IPS-20b (cell line): ENCODE measurements at regions not wholly inside any gene's neighbourhood (a gene's known extent, or its start where the extent isn't known, plus 50 kb on each side); places are given as distances from the start of the nearest gene placed in this dataset.

ENCODE experiments used
- H3K27ac ChIP-seq: one replicate; pipeline ENCODE4 v1.5.1; 2013; ENCODE audit warnings: low read length
- H3K27me3 ChIP-seq: 2 replicates; pipeline ENCODE4 v1.6.1; 2013; ENCODE audit warnings: mild to moderate bottlenecking, low read length, inconsistent platforms; ENCODE audit not compliant: insufficient read depth
- H3K36me3 ChIP-seq: 2 replicates; pipeline ENCODE4 v1.6.1; 2013; ENCODE audit warnings: low read depth, mild to moderate bottlenecking, inconsistent platforms, low read length, moderate library complexity; ENCODE audit not compliant: insufficient read depth
- H3K4me1 ChIP-seq: 2 replicates; pipeline ENCODE4 v1.6.1; 2013; ENCODE audit warnings: mild to moderate bottlenecking, control low read depth, inconsistent platforms, low read length, moderate library complexity; ENCODE audit not compliant: insufficient read depth
- H3K4me3 ChIP-seq: 2 replicates; pipeline ENCODE4 v1.5.1; 2013; ENCODE audit warnings: mild to moderate bottlenecking, low read length, inconsistent platforms
- H3K9ac ChIP-seq: 2 replicates; pipeline ENCODE4 v1.6.1; 2013; ENCODE audit warnings: low read depth, mild to moderate bottlenecking, inconsistent platforms, low read length, moderate library complexity
- H3K9me3 ChIP-seq: 2 replicates; pipeline ENCODE4 v1.6.1; 2013; ENCODE audit warnings: mild to moderate bottlenecking, low read depth, low read length, inconsistent platforms; ENCODE audit not compliant: insufficient read depth

DNA sequence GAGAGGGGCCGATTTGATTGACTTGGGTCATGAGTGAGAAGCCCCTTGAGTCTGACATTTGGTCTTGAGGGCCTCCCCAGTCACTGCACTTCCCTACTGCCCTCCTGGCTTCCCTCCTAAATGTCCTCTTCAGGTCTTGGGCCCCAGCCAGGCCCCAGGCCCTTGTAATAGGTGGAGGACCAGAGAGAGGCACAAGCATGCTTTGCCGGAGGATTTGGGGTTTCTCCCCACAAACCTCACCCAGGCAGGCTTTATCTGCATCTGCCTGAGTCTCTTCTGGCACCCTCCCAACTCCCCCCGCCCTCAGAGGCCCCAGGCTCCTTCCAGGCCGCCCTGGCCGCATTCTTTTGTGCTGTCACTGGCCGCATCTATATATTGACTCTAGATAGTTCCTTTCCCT is 270.7 kb downstream of the HAUS1 start:
- H3K4me1 ChIP-seq, result peaks cover 13% of the 10 kb centered on the region; the same call in 1 of the 2 replicates
- H3K36me3 ChIP-seq, result no peaks in the 10 kb centered on the region
- no peak overlapping the region for H3K27ac ChIP-seq
- H3K9me3 ChIP-seq, result no peaks in the 10 kb centered on the region
- H3K9ac ChIP-seq, result no peak overlapping the region
- no peaks in the 10 kb centered on the region for H3K27me3 ChIP-seq
- no peak overlapping the region for H3K4me3 ChIP-seq

DNA sequence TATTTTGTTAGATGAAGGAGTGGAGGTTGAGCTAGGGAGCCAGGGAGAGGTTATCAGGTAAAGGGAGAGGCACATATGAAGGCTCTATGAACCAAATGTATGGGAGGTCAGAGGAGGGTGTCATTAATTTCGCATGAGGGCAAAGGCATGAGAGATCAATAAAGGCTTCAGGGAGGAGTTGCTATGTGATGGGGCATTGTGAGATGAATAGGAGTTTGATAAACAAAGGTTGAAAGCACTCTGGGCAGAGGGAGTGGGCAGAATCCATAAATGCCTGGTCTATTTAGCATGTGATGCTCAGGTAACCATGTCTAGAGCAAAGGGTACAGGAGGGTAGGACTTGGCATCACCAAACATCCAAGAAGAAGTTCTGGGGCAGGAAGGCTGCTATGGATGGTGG is 273.4 kb downstream of the HAUS1 start:
- H3K4me1 ChIP-seq, result peaks cover 13% of the 10 kb centered on the region; the same call in 1 of the 2 replicates
- H3K4me3 ChIP-seq, result no peak overlapping the region
- H3K27me3 ChIP-seq, result no peaks in the 10 kb centered on the region
- H3K36me3 ChIP-seq, result no peaks in the 10 kb centered on the region
- H3K9me3 ChIP-seq, result no peaks in the 10 kb centered on the region
- no peak overlapping the region for H3K27ac ChIP-seq
- no peak overlapping the region for H3K9ac ChIP-seq

DNA sequence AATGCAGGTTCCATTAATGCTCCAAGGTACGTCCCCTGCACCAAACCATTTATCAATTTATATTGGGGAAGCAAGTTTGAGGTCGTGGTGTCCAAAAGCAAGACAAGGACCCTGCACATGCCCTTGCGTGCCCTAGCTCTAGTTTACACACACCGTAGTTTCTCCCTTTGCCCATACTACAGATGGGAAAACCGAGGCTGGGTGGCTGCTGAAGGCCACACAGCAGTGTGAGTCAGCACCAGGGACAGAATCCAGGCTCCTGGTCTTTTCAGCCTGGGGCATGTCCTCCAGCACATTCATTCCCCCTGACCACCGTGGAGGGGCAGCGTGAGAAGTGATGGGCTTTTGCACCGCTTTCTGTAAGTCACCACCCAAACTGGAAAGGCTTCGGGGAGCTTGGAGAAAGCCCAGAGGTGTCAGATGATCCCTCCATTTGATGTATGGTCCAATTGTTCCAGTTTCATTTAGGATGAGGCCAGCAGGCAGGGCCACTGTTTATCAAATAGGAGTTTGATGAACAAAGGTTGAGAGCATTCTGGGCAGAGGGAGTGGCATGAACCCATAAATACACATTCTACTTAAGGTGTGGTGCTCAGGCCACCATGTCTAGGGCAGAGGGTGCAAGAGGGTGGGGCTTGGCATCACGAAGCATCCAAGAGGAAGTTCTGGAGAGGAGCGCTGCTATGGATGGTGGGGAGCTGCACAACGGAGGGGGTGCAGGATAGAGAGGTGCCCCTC is 274.1 kb downstream of the HAUS1 start:
- Histone ChIP-seq H3K9ac (no peak overlapping the region), H3K9me3 (no peaks in the 10 kb centered on the region), H3K4me1 (peaks cover 13% of the 10 kb centered on the region; the same call in 1 of the 2 replicates), H3K36me3 (no peaks in the 10 kb centered on the region), H3K27ac (no peak overlapping the region), H3K27me3 (no peaks in the 10 kb centered on the region), H3K4me3 (no peak overlapping the region)

DNA sequence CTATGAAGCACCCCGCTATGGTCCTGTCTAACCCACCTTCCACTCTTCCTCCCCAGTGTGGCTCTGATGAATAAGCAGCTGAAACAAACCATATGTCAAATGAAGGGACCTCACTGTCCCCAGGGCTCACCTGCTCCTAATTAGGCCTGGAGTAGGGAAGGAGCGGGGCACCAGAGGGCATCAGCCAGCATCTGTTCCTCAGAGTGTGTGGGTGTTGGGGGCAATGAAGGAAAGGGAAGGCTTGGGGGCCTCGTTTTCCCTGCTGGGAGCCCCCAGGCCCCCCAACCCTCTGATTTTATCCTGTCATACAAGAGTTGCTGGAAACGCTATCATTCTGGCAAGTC is 274.7 kb downstream of the HAUS1 start:
- H3K9me3 ChIP-seq, result no peaks in the 10 kb centered on the region
- H3K27ac ChIP-seq, result no peak overlapping the region
- H3K4me3 ChIP-seq, result no peak overlapping the region
- no peaks in the 10 kb centered on the region for H3K36me3 ChIP-seq
- no peak overlapping the region for H3K9ac ChIP-seq
- H3K4me1 ChIP-seq, result peaks cover 8% of the 10 kb centered on the region; the same call in 1 of the 2 replicates
- no peaks in the 10 kb centered on the region for H3K27me3 ChIP-seq

DNA sequence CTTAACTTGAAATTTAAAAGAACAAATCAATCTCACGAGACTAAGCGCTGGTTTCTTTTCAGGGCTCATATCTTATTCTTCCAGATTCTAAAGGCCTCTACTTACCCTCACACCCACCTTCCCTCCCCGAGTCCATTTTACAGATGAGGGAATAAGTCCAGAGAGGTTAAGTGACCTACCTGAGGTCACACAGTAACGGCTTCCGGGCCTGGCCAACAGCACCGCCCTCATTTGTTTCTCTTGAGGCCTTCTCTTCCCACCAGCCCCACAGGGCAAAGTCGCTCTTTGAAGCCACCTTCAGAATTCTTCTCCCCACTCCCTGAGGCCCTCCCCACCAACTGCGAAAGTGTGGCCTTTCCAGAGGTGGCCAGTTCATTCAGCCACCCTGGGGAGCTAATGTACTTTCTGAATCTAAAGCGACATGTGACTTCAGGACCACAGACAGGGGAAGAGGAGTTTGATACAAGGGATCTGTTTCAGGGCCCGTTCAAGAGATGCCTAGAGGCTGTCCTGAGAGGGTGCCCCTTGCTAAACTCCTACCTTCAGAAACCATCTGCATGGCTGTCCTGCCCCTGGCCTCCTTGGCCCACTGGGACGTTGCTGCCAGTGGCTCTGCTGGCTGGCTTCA is 275.3 kb downstream of the HAUS1 start:
- Histone ChIP-seq H3K4me3 (no peak overlapping the region), H3K4me1 (peaks cover 5% of the 10 kb centered on the region; the same call in 1 of the 2 replicates), H3K9ac (no peak overlapping the region), H3K27ac (no peak overlapping the region), H3K36me3 (no peaks in the 10 kb centered on the region), H3K27me3 (no peaks in the 10 kb centered on the region), H3K9me3 (no peaks in the 10 kb centered on the region)

DNA sequence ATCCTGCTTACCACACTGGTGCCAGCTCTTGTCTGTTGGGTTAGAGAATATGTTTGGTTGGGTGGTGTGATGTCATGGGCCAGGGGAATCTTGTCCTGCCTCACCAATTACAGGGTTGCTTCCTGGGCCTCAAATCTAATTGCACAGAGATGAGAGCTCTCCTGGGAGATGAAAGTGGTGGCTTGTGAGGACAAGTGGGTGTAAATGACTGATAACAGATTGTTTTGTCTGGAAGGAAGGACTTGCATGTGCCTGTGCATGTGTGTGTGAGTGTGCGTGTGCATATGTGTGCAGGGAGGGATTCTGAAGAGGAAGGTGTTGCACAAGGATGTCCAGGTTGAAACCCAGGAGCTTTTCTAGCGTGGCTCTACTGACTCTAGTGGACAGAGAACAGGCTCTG is 271.9 kb downstream of the LOXHD1 start:
- no peak overlapping the region for H3K4me3 ChIP-seq
- no peak overlapping the region for H3K9ac ChIP-seq
- no peak overlapping the region for H3K27ac ChIP-seq
- no peaks in the 10 kb centered on the region for H3K4me1 ChIP-seq
- H3K36me3 ChIP-seq, result no peaks in the 10 kb centered on the region
- no peaks in the 10 kb centered on the region for H3K9me3 ChIP-seq
- no peaks in the 10 kb centered on the region for H3K27me3 ChIP-seq

DNA sequence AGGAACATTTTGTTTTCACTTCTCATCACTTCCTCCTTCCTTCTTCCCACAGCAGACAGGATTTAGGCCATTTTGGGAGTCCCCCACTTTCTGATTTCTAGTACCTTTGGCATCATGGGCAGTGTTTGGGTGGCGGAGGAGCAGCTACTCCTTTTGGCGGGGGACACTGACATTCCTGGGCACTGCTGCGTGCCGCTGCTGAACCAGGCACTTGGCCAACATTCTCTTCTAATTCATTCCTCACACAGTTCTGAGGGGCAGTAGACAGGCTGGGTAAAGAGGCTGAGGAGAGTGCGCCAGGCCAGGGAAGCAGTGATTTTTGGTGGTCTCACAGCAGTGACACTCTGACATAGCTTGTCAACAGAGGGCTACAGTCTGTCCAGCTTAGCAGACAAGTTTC is 270.2 kb downstream of the LOXHD1 start:
- no peak overlapping the region for H3K9ac ChIP-seq
- no peaks in the 10 kb centered on the region for H3K4me1 ChIP-seq
- H3K9me3 ChIP-seq, result no peaks in the 10 kb centered on the region
- H3K36me3 ChIP-seq, result no peaks in the 10 kb centered on the region
- no peak overlapping the region for H3K27ac ChIP-seq
- no peaks in the 10 kb centered on the region for H3K27me3 ChIP-seq
- no peak overlapping the region for H3K4me3 ChIP-seq

DNA sequence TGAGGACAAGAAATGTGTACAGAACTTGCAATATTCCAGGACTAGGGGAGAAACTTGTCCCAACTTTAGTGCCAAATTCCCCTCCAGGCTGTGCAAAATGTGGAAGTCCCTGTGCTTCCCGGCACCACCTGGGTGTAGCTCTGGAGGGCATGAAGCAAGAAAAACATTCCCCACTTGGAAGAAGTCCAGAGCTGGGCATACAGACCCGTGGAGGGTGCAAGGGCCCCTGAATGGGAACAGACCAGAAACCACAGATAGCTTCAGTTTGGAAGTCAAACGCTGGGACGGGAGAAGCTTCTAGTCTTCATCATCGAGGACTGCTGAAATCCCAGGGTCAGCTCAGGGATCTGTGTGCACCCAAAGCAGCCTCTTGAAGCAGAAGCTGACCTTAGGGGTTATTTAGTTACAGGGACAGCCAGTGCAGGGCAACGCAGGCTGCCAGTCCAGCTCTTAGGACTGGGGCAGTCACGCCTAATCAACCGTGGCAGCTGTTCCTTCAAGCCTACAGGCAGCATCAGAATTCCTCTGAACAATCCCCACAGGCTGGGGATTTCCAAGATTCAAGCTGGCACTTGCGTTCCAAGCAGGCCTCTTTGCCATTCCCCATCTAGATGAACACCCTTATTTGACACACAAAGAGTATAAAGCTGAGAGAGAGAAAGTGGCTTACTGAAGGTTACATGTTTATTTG is 269.4 kb downstream of the LOXHD1 start:
- H3K9ac ChIP-seq, result no peak overlapping the region
- no peaks in the 10 kb centered on the region for H3K27me3 ChIP-seq
- H3K27ac ChIP-seq, result no peak overlapping the region
- H3K9me3 ChIP-seq, result no peaks in the 10 kb centered on the region
- H3K4me1 ChIP-seq, result no peaks in the 10 kb centered on the region
- H3K36me3 ChIP-seq, result no peaks in the 10 kb centered on the region
- H3K4me3 ChIP-seq, result no peak overlapping the region

DNA sequence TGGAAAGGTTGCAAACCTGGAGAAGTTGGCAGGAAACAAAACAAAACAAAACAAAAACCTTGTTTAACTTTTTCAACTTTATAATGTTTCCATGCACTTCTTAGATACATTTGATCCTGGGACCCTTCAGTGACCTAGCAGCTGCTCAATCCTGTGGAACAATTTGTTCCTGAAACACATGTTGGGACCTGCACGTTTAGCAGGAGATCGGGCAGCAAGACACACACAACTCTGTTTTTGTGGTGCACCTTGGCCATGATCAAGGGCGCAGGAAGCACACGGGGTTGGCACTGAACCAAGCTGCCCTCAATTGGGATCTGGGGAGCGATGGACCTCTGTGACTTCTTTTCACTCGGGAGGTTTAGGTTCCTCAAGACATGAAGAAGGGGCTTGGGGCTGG is 268.7 kb downstream of the LOXHD1 start:
- Histone ChIP-seq H3K27ac (no peak overlapping the region), H3K36me3 (no peaks in the 10 kb centered on the region), H3K27me3 (no peaks in the 10 kb centered on the region), H3K9me3 (no peaks in the 10 kb centered on the region), H3K4me3 (no peak overlapping the region), H3K4me1 (no peaks in the 10 kb centered on the region), H3K9ac (no peak overlapping the region)

DNA sequence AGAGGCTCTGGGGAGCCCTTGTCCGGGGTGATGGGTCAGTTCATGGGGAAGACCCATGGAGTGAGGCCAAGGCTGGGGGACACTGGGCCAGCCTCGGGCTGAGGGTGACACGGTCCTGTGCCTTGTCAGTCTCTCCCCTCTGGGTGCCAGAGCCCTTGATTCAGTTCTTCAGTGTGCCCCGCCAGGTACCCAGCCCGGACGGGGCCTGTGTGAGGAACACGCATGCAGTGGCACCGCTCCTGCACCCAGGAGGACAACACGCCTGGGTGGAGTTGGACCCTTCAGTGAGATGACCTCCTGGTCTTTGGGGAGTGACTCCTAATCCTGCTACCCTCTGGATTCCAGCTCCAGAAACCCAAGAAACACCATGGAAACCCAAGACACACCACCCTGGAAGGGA is 264.4 kb downstream of the LOXHD1 start:
- Histone ChIP-seq H3K27ac (no peak overlapping the region), H3K9me3 (no peaks in the 10 kb centered on the region), H3K4me1 (no peaks in the 10 kb centered on the region), H3K36me3 (no peaks in the 10 kb centered on the region), H3K27me3 (no peaks in the 10 kb centered on the region), H3K4me3 (no peak overlapping the region), H3K9ac (no peak overlapping the region)

DNA sequence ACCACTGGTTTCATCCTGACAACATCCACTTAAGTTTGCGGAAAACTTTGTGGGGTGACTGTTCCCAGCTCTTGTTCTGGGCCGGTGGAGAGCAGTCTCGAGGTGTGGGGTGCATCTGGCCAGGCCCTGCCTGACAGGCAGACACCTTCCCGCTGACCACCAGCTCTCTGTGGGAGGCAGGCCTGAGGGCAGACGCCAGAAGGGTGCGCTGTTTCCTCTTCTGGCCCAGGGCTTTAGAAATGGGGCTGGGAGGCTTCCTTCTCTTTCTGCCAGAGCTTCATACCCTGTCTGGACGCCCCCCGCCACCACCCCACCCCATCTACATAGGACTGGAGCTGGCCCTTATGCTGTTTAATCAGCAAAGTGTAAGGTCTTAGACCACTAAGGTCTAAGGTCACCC is 263.8 kb downstream of the LOXHD1 start:
- Histone ChIP-seq H3K9ac (no peak overlapping the region), H3K4me3 (no peak overlapping the region), H3K4me1 (no peaks in the 10 kb centered on the region), H3K36me3 (no peaks in the 10 kb centered on the region), H3K27me3 (no peaks in the 10 kb centered on the region), H3K9me3 (no peaks in the 10 kb centered on the region), H3K27ac (no peak overlapping the region)

DNA sequence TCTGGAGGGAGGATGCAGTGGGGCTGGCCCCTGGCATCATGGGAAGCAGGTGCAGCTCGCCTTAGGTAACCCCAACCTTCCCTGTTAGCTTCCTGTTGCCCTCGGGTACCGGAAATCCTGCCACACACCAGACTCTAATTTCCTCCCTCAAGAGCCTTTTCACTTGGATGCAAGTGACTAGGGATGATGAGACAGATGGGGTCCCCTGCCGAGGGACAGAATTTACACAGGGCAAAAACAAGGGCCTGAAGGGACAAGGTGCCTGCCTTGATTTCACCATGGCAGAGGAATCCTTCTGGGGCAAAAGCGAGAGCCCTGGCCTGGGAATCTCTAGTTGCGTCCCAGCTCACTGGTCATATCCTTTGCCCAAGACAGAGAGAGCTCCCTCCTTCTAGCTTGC is 263.1 kb downstream of the LOXHD1 start:
- H3K27ac ChIP-seq, result no peak overlapping the region
- no peaks in the 10 kb centered on the region for H3K9me3 ChIP-seq
- no peak overlapping the region for H3K9ac ChIP-seq
- H3K4me3 ChIP-seq, result no peak overlapping the region
- no peaks in the 10 kb centered on the region for H3K4me1 ChIP-seq
- H3K36me3 ChIP-seq, result no peaks in the 10 kb centered on the region
- no peaks in the 10 kb centered on the region for H3K27me3 ChIP-seq
